Panc1 (cell line): ENCODE measurements at regions not wholly inside any gene's neighbourhood (a gene's known extent, or its start where the extent isn't known, plus 50 kb on each side); places are given as distances from the start of the nearest gene placed in this dataset.

Experiments
- ATAC-seq: fragments of 200-7000 bp; cut with Tn5 transposase; 2 replicates; pipeline ENCODE4 v1.9.1; 2020; ENCODE audit warnings: mild to moderate bottlenecking, moderate library complexity
- BruUV-seq: library from RNA; stranded (reverse); fragments of 400-500 nt; replicated peaks from 2 replicates; lab custom pipeline; 2021; lab: Mats Ljungman, UMichigan
- CTCF ChIA-PET: fragments of 300-600 bp; sonication (Branson Sonifier 250); formaldehyde crosslinking; loops from one replicate; lab custom pipeline; 2022; ENCODE audit warnings: antibody characterized with exemption; lab: Charles Lee
- POLR2A ChIA-PET: fragments of 300-600 bp; sonication (Branson Sonifier 250); formaldehyde crosslinking; loops from one replicate; lab custom pipeline; 2022; ENCODE audit warnings: antibody characterized with exemption; lab: Charles Lee
- DNase-seq: peaks from one replicate; pipeline ENCODE4 v3.0.0-alpha.2; 2010; ENCODE audit warnings: low read depth, low spot score
- H3K27ac ChIP-seq: 2 replicates; pipeline ENCODE4 v1.5.1; 2011; ENCODE audit warnings: mild to moderate bottlenecking, low read length, inconsistent platforms
- H3K27me3 ChIP-seq: fragments of 200-500 bp; sonication (Bioruptor generic); 2 replicates; pipeline ENCODE4 v1.6.0; 2014; ENCODE audit warnings: low read length, inconsistent platforms; ENCODE audit not compliant: control insufficient read depth, insufficient read depth
- H3K36me3 ChIP-seq: fragments of 200-500 bp; sonication (Bioruptor generic); 2 replicates; pipeline ENCODE4 v1.5.1; 2014; ENCODE audit warnings: inconsistent platforms, mild to moderate bottlenecking, low read length, moderate library complexity; ENCODE audit not compliant: control insufficient read depth, insufficient read depth
- H3K4me1 ChIP-seq: 2 replicates; pipeline ENCODE4 v1.5.1; 2011; ENCODE audit warnings: inconsistent platforms, mild to moderate bottlenecking, low read length, moderate library complexity; ENCODE audit not compliant: control insufficient read depth, insufficient read depth
- H3K4me3 ChIP-seq, 2 experiments: 2 replicates each; pipeline ENCODE4 v1.5.1; 2011 to 2012; ENCODE audit warnings: low read depth in 2 of 2, low read length in 2 of 2, mild to moderate bottlenecking in 2 of 2, inconsistent platforms in 1 of 2, moderate library complexity in 1 of 2
- H3K9me3 ChIP-seq: fragments of 200-500 bp; sonication (Bioruptor generic); 2 replicates; pipeline ENCODE4 v1.5.1; 2014; ENCODE audit warnings: low read depth, mild to moderate bottlenecking, inconsistent platforms, low read length, moderate library complexity; ENCODE audit not compliant: control insufficient read depth, insufficient read depth
- CTCF ChIP-seq: fragments of 450-650 bp; IDR thresholded peaks from 2 replicates; pipeline ENCODE4 v1.5.1; 2017; ENCODE audit warnings: mild to moderate bottlenecking
- POLR2AphosphoS5 ChIP-seq: IDR thresholded peaks from 2 replicates; pipeline ENCODE4 v1.6.1; 2012; ENCODE audit warnings: mild to moderate bottlenecking, low read depth, low read length, moderate library complexity
- REST ChIP-seq, 2 experiments: IDR thresholded peaks; 2 replicates each; pipeline ENCODE4 v1.6.1; 2011 to 2012; ENCODE audit warnings: low read depth in 2 of 2, control low read depth in 1 of 2, low read length in 1 of 2, mild to moderate bottlenecking in 1 of 2, moderate library complexity in 1 of 2; ENCODE audit not compliant: insufficient read depth in 1 of 2
- SIN3A ChIP-seq: IDR thresholded peaks from 2 replicates; pipeline ENCODE4 v1.6.1; 2012; ENCODE audit warnings: low read depth, mild to moderate bottlenecking, low read length, moderate library complexity, borderline replicate concordance; ENCODE audit not compliant: insufficient read depth
- TCF7L2 ChIP-seq: IDR thresholded peaks from 2 replicates; pipeline ENCODE4 v1.6.1; 2011; ENCODE audit warnings: mild to moderate bottlenecking, low read depth, low read length, inconsistent platforms
- in situ Hi-C: cut with HindIII; loops from 2 replicates; pipeline ENCODE4 v1.10.0; 2016; ENCODE audit warnings: low sequenced_read_pairs, low pct_unique_long_range_greater_than_20kb
- intact Hi-C: fragments of 100-400 bp; cut with micrococcal nuclease; formaldehyde crosslinking; loops from one replicate; pipeline ENCODE4 v1.10.0; 2022; ENCODE audit not compliant: unreplicated experiment

- Histone ChIP-seq H3K4me1 (no peaks in the 10 kb centered on the region), H3K27ac (no peak overlapping the region), H3K9me3 (no peaks in the 10 kb centered on the region), H3K4me3 (no peak overlapping the region), H3K27me3 (no peaks in the 10 kb centered on the region), H3K36me3 (no peaks in the 10 kb centered on the region)
- in situ Hi-C loops, result no loop called here
- POLR2A ChIA-PET, result no interaction called here
- CTCF ChIA-PET, result no interaction called here
- TF ChIP-seq POLR2AphosphoS5 (no peak), TCF7L2 (no peak), CTCF (no peak), SIN3A (no peak), REST (IDR thresholded peaks at IDR 0.05; ENCODE audit: insufficient read depth in 1 of 2, low read depth in 2 of 2, low read length in 1 of 2) (no peak)
- no peak for ATAC-seq
- no peak for DNase-seq
- no TSS peak for BruUV-seq
- intact Hi-C loops, result no loop called here
Measured at GRCh38 chr18:40929399-40929798, 1025.6 kb upstream of the PIK3C3 start.

- no TSS peak for BruUV-seq
- no peak for ATAC-seq
- intact Hi-C loops (no loop called here), in situ Hi-C loops (no loop called here)
- Histone ChIP-seq H3K9me3 (no peaks in the 10 kb centered on the region), H3K4me3 (no peak overlapping the region), H3K27me3 (no peaks in the 10 kb centered on the region), H3K36me3 (no peaks in the 10 kb centered on the region), H3K4me1 (no peaks in the 10 kb centered on the region), H3K27ac (no peak overlapping the region)
- CTCF ChIA-PET, result no interaction called here
- no peak for DNase-seq
- no peak for TF ChIP-seq TCF7L2
- no peak for TF ChIP-seq POLR2AphosphoS5
- TF ChIP-seq REST (IDR thresholded peaks at IDR 0.05; ENCODE audit: insufficient read depth in 1 of 2, low read depth in 2 of 2, low read length in 1 of 2), result no peak
- TF ChIP-seq SIN3A, result no peak
- TF ChIP-seq CTCF, result no peak
- POLR2A ChIA-PET, result no interaction called here
Measured at GRCh38 chr18:40926679-40927078, 1028.4 kb upstream of the PIK3C3 start.
